GM23338 (cell line): ENCODE measurements at regions not wholly inside any gene's neighbourhood (a gene's known extent, or its start where the extent isn't known, plus 50 kb on each side); places are given as distances from the start of the nearest gene placed in this dataset.

Source experiments
- ATAC-seq: fragments of 200-7000 bp; cut with Tn5 transposase; 3 replicates; pipeline ENCODE4 v1.9.1; 2020
- DNase-seq: peaks from one replicate; pipeline ENCODE4 v3.0.0-alpha.2; 2015; ENCODE audit warnings: low spot score
- H2AFZ ChIP-seq: fragments of 200-600 bp; sonication (generic); 2 replicates; pipeline ENCODE4 v1.8.0; 2016; ENCODE audit warnings: antibody characterized with exemption, mild to moderate bottlenecking, moderate library complexity
- H3F3A ChIP-seq: fragments of 200-600 bp; sonication (generic); replicated peaks from 2 replicates; pipeline ENCODE4 v1.8.0; 2017; ENCODE audit warnings: antibody characterized with exemption, mixed run types, low read depth
- H3K27ac ChIP-seq: fragments of 200-600 bp; sonication (generic); 2 replicates; pipeline ENCODE4 v1.6.1; 2016; ENCODE audit warnings: low read depth
- H3K27me3 ChIP-seq: fragments of 200-600 bp; sonication (generic); 2 replicates; pipeline ENCODE4 v1.8.0; 2016; ENCODE audit warnings: mild to moderate bottlenecking, mixed run types, moderate library complexity; ENCODE audit not compliant: insufficient read depth
- H3K36me3 ChIP-seq: fragments of 200-600 bp; sonication (generic); 2 replicates; pipeline ENCODE4 v1.8.0; 2016; ENCODE audit warnings: mild to moderate bottlenecking; ENCODE audit not compliant: insufficient read depth
- H3K4me1 ChIP-seq: fragments of 200-600 bp; sonication (generic); 2 replicates; pipeline ENCODE4 v1.8.0; 2016; ENCODE audit warnings: mild to moderate bottlenecking, moderate library complexity; ENCODE audit not compliant: insufficient read depth
- H3K4me2 ChIP-seq: fragments of 200-600 bp; sonication (generic); 2 replicates; pipeline ENCODE4 v1.7.1; 2017; ENCODE audit warnings: mixed run types
- H3K4me3 ChIP-seq: fragments of 200-600 bp; sonication (generic); 2 replicates; pipeline ENCODE4 v1.6.1; 2016; ENCODE audit warnings: mixed run types
- H3K79me2 ChIP-seq: fragments of 200-600 bp; sonication (generic); replicated peaks from 2 replicates; pipeline ENCODE4 v1.8.0; 2017; ENCODE audit warnings: mild to moderate bottlenecking; ENCODE audit not compliant: insufficient read depth
- H3K9me2 ChIP-seq: fragments of 200-600 bp; sonication (generic); 2 replicates; pipeline ENCODE4 v1.8.0; 2017; ENCODE audit not compliant: insufficient read depth
- H4K20me1 ChIP-seq: fragments of 200-600 bp; sonication (generic); replicated peaks from 2 replicates; pipeline ENCODE4 v1.8.0; 2017; ENCODE audit warnings: mild to moderate bottlenecking; ENCODE audit not compliant: insufficient read depth
- H3K27ac Mint-ChIP-seq: 2 replicates; pipeline ENCODE4 v1.8.0; 2020; ENCODE audit warnings: inconsistent platforms, mild to moderate bottlenecking, moderate library complexity, mixed read lengths
- H3K27me3 Mint-ChIP-seq: 3 replicates; pipeline ENCODE4 v1.8.0; 2022; ENCODE audit warnings: low read depth, mild to moderate bottlenecking, moderate library complexity, mixed read lengths, inconsistent platforms; ENCODE audit not compliant: insufficient read depth, poor library complexity
- H3K36me3 Mint-ChIP-seq: 3 replicates; pipeline ENCODE4 v1.8.0; 2021; ENCODE audit warnings: low read depth, mild to moderate bottlenecking, inconsistent platforms, moderate library complexity, mixed read lengths
- H3K4me1 Mint-ChIP-seq: 3 replicates; pipeline ENCODE4 v1.8.0; 2020; ENCODE audit warnings: mild to moderate bottlenecking, inconsistent platforms, mixed read lengths
- H3K4me3 Mint-ChIP-seq: 3 replicates; pipeline ENCODE4 v1.8.0; 2021; ENCODE audit warnings: moderate library complexity, mild to moderate bottlenecking, inconsistent platforms, mixed read lengths
- H3K9me3 Mint-ChIP-seq: 3 replicates; pipeline ENCODE4 v1.8.0; 2020; ENCODE audit warnings: moderate library complexity, mild to moderate bottlenecking, inconsistent platforms, mixed read lengths
- CREB1 ChIP-seq: fragments of 250-450 bp; sonication (Bioruptor Pico); IDR thresholded peaks from 2 replicates; pipeline ENCODE4 v1.5.0; 2020; ENCODE audit warnings: low read depth, mild to moderate bottlenecking, moderate library complexity
- CTCF ChIP-seq, 2 experiments: fragments of 200-600 bp in 1 of 2; sonication (generic) in 1 of 2; conservative IDR thresholded peaks; 2 replicates each; pipeline versions ENCODE4 v1.5.1 to v1.6.1; 2016 to 2017; ENCODE audit warnings: antibody characterized with exemption in 2 of 2, low read depth in 2 of 2, mild to moderate bottlenecking in 2 of 2, moderate library complexity in 1 of 2
- ETS1 ChIP-seq: IDR thresholded peaks from 2 replicates; pipeline ENCODE4 v1.6.1; 2016; ENCODE audit warnings: antibody characterized with exemption
- EZH2 ChIP-seq: fragments of 200-600 bp; sonication (generic); IDR thresholded peaks from one replicate; pipeline ENCODE4 v1.8.0; 2017; ENCODE audit warnings: antibody characterized with exemption, mild to moderate bottlenecking, low read depth; ENCODE audit not compliant: unreplicated experiment
- EZH2phosphoT487 ChIP-seq: fragments of 200-600 bp; sonication (generic); IDR thresholded peaks from one replicate; pipeline ENCODE4 v1.8.1; 2018; ENCODE audit warnings: antibody characterized with exemption; ENCODE audit not compliant: unreplicated experiment
- JUNB ChIP-seq: IDR thresholded peaks from one replicate; pipeline ENCODE4 v1.6.1; 2016; ENCODE audit warnings: antibody characterized with exemption; ENCODE audit not compliant: unreplicated experiment
- NANOG ChIP-seq: IDR thresholded peaks from 2 replicates; pipeline ENCODE4 v1.6.1; 2016; ENCODE audit warnings: antibody characterized with exemption, borderline replicate concordance
- POLR2AphosphoS5 ChIP-seq: IDR thresholded peaks from 2 replicates; pipeline ENCODE4 v1.6.1; 2016; ENCODE audit warnings: antibody characterized with exemption, low read depth
- REST ChIP-seq: IDR thresholded peaks from one replicate; pipeline ENCODE4 v1.6.1; 2018; ENCODE audit warnings: antibody characterized with exemption; ENCODE audit not compliant: unreplicated experiment
- STAT1 ChIP-seq: IDR thresholded peaks from one replicate; pipeline ENCODE4 v1.6.1; 2016; ENCODE audit warnings: antibody characterized with exemption; ENCODE audit not compliant: unreplicated experiment
- ZNF114 ChIP-seq: fragments of 250-450 bp; sonication (Bioruptor Pico); IDR thresholded peaks from 2 replicates; pipeline ENCODE4 v1.5.0; 2020; ENCODE audit warnings: mild to moderate bottlenecking, moderate library complexity
- ZNF331 ChIP-seq: fragments of 250-450 bp; sonication (Bioruptor Pico); IDR thresholded peaks from 2 replicates; pipeline ENCODE4 v1.5.0; 2020; ENCODE audit warnings: low read depth, mild to moderate bottlenecking, moderate library complexity
- ZNF462 ChIP-seq: fragments of 250-450 bp; sonication (Bioruptor Pico); IDR thresholded peaks from 2 replicates; pipeline ENCODE4 v1.5.0; 2020; ENCODE audit warnings: mild to moderate bottlenecking, moderate library complexity

GRCh38 chr7:3140834-3141233, 97.2 kb upstream of the CARD11 start:
- peaks cover 14% of the 10 kb centered on the region for H3K27me3 Mint-ChIP-seq
- Histone ChIP-seq H3K36me3 (no peaks in the 10 kb centered on the region), H2AFZ (no peak overlapping the region), H3F3A (no peaks in the 10 kb centered on the region), H3K27me3 (no peaks in the 10 kb centered on the region), H3K79me2 (no peaks in the 10 kb centered on the region), H3K4me2 (no peak overlapping the region), H4K20me1 (no peaks in the 10 kb centered on the region), H3K4me1 (peaks cover 7% of the 10 kb centered on the region), H3K4me3 (no peak overlapping the region), H3K9me2 (0 out of 2 replicates have a peak, but pooled peaks cover 3% of the 10 kb centered on the region), H3K27ac (no peak overlapping the region)
- H3K36me3 Mint-ChIP-seq: no peaks in the 10 kb centered on the region
- no peak overlapping the region for H3K4me3 Mint-ChIP-seq
- H3K4me1 Mint-ChIP-seq: peaks cover 10% of the 10 kb centered on the region
- ATAC-seq: no peak
- TF ChIP-seq CTCF (conservative IDR thresholded peaks at IDR 0.05; ENCODE audit: low read depth in 2 of 2): no peak
- TF ChIP-seq EZH2phosphoT487: no peak
- TF ChIP-seq REST: no peak
- TF ChIP-seq EZH2: no peak
- no peak for TF ChIP-seq ZNF331
- no peak for TF ChIP-seq ZNF462 (CRISPR knock-in tag)
- TF ChIP-seq NANOG: no peak
- no peak for TF ChIP-seq ETS1
- TF ChIP-seq STAT1: no peak
- TF ChIP-seq ZNF114 (CRISPR knock-in tag): no peak
- TF ChIP-seq CREB1 (CRISPR knock-in tag): no peak
- no peak for TF ChIP-seq POLR2AphosphoS5
- TF ChIP-seq JUNB: no peak
- no peak overlapping the region for H3K27ac Mint-ChIP-seq
- no peak for DNase-seq
- H3K9me3 Mint-ChIP-seq: no peaks in the 10 kb centered on the region
